Fibroblast of lung (primary cell): ENCODE measurements at regions not wholly inside any gene's neighbourhood (a gene's known extent, or its start where the extent isn't known, plus 50 kb on each side); places are given as distances from the start of the nearest gene placed in this dataset.

Experiments
- CTCF ChIP-seq, 2 donors: IDR thresholded peaks in 1 of 2; conservative IDR thresholded peaks in 1 of 2; 1 replicate in 1 of 2; 2 replicates in 1 of 2; pipeline ENCODE4 v1.5.1; 2011 to 2012; ENCODE audit warnings: low read length in 2 of 2, control low read depth in 1 of 2, inconsistent platforms in 1 of 2, low read depth in 1 of 2, mild to moderate bottlenecking in 1 of 2
- EZH2 ChIP-seq: IDR thresholded peaks from 2 replicates; pipeline ENCODE4 v1.5.1; 2012; ENCODE audit warnings: low read length, control low read depth, mild to moderate bottlenecking; ENCODE audit errors: missing control alignments

- no peak for TF ChIP-seq EZH2
- TF ChIP-seq CTCF (conservative IDR thresholded peaks at IDR 0.05 in 1 of 2, IDR thresholded peaks at IDR 0.05 in 1 of 2; ENCODE audit: low read depth in 1 of 2, low read length in 2 of 2) = no peak
Measured at GRCh38 chr12:124705545-124706138, 138.2 kb upstream of the NCOR2 start.
